Hepatocyte (in vitro differentiated cells): ENCODE measurements at regions not wholly inside any gene's neighbourhood (a gene's known extent, or its start where the extent isn't known, plus 50 kb on each side); places are given as distances from the start of the nearest gene placed in this dataset.

Experiments used
- DNase-seq: peaks from one replicate; pipeline ENCODE4 v3.0.0-alpha.2; 2016; ENCODE audit warnings: low spot score
- H2AFZ ChIP-seq: fragments of 200-600 bp; sonication (generic); 2 replicates; pipeline ENCODE4 v1.6.0; 2016; ENCODE audit warnings: antibody characterized with exemption, mild to moderate bottlenecking
- H3K27ac ChIP-seq: fragments of 200-600 bp; sonication (generic); 2 replicates; pipeline ENCODE4 v1.5.1; 2016; ENCODE audit warnings: mild to moderate bottlenecking
- H3K27me3 ChIP-seq: fragments of 200-600 bp; sonication (generic); 2 replicates; pipeline ENCODE4 v1.6.1; 2016
- H3K36me3 ChIP-seq: fragments of 200-600 bp; sonication (generic); replicated peaks from 2 replicates; pipeline ENCODE4 v1.5.1; 2016; ENCODE audit warnings: low read depth; ENCODE audit not compliant: insufficient read depth
- H3K4me1 ChIP-seq: fragments of 200-600 bp; sonication (generic); 2 replicates; pipeline ENCODE4 v1.5.1; 2016; ENCODE audit warnings: mild to moderate bottlenecking, moderate library complexity; ENCODE audit not compliant: insufficient read depth
- H3K4me2 ChIP-seq: fragments of 200-600 bp; sonication (generic); 2 replicates; pipeline ENCODE4 v1.6.0; 2016
- H3K4me3 ChIP-seq: fragments of 200-600 bp; sonication (generic); 2 replicates; pipeline ENCODE4 v1.5.1; 2016; ENCODE audit warnings: mild to moderate bottlenecking
- H3K79me2 ChIP-seq: fragments of 200-600 bp; sonication (generic); 2 replicates; pipeline ENCODE4 v1.6.0; 2017; ENCODE audit warnings: mild to moderate bottlenecking
- H3K9me2 ChIP-seq: fragments of 200-600 bp; sonication (generic); replicated peaks from 2 replicates; pipeline ENCODE4 v1.6.0; 2017; ENCODE audit warnings: mild to moderate bottlenecking; ENCODE audit not compliant: insufficient read depth
- H3K9me3 ChIP-seq: fragments of 200-600 bp; sonication (generic); 2 replicates; pipeline ENCODE4 v1.5.1; 2016; ENCODE audit warnings: low read depth, mild to moderate bottlenecking
- H4K20me1 ChIP-seq: fragments of 200-600 bp; sonication (generic); 2 replicates; pipeline ENCODE4 v1.6.0; 2016; ENCODE audit warnings: mild to moderate bottlenecking; ENCODE audit not compliant: insufficient read depth, poor library complexity, severe bottlenecking
- CTCF ChIP-seq: fragments of 200-600 bp; sonication (generic); IDR thresholded peaks from 2 replicates; pipeline ENCODE4 v1.5.1; 2016; ENCODE audit warnings: antibody characterized with exemption, mild to moderate bottlenecking; ENCODE audit not compliant: poor library complexity
- EZH2 ChIP-seq: fragments of 200-600 bp; sonication (generic); IDR thresholded peaks from 2 replicates; pipeline ENCODE4 v1.6.1; 2016; ENCODE audit warnings: antibody characterized with exemption, mild to moderate bottlenecking, borderline replicate concordance
- EZH2phosphoT487 ChIP-seq: fragments of 200-600 bp; sonication (generic); IDR thresholded peaks from one replicate; pipeline ENCODE4 v1.6.1; 2018; ENCODE audit warnings: antibody characterized with exemption, mild to moderate bottlenecking, low read depth, moderate library complexity; ENCODE audit not compliant: unreplicated experiment, severe bottlenecking
- WGBS: methylation state at CpG from one replicate; pipeline ENCODE4 v1.1.6; 2016; ENCODE audit warnings: low lambda C conversion rate; ENCODE audit errors: missing lambda C conversion rate; 5-methylcytosine and 5-hydroxymethylcytosine counted together

GRCh38 chr11:104614117-104614680 lies 284.1 kb downstream of the CASP12 start:
- no peak overlapping the region for H3K4me2 ChIP-seq
- no peaks in the 10 kb centered on the region for H3K4me1 ChIP-seq
- H3K36me3 ChIP-seq = no peaks in the 10 kb centered on the region
- H4K20me1 ChIP-seq = no peaks in the 10 kb centered on the region
- no peak overlapping the region for H3K27ac ChIP-seq
- 94% methylated on average over 1 of the region's 1 CpG for WGBS
- no peaks in the 10 kb centered on the region for H3K9me3 ChIP-seq
- H3K4me3 ChIP-seq = no peak overlapping the region
- H2AFZ ChIP-seq = no peak overlapping the region
- TF ChIP-seq CTCF = no peak
- no peak for TF ChIP-seq EZH2
- TF ChIP-seq EZH2phosphoT487 = no peak
- no peaks in the 10 kb centered on the region for H3K27me3 ChIP-seq
- no peaks in the 10 kb centered on the region for H3K9me2 ChIP-seq
- DNase-seq = no peak
- no peaks in the 10 kb centered on the region for H3K79me2 ChIP-seq

- H3K79me2 ChIP-seq = no peaks in the 10 kb centered on the region
- H2AFZ ChIP-seq = no peak overlapping the region
- H3K9me3 ChIP-seq = no peaks in the 10 kb centered on the region
- TF ChIP-seq EZH2phosphoT487 (no peak), CTCF (no peak), EZH2 (no peak)
- WGBS = 88% methylated on average over 3 of the region's 3 CpGs
- no peaks in the 10 kb centered on the region for H4K20me1 ChIP-seq
- no peaks in the 10 kb centered on the region for H3K4me1 ChIP-seq
- no peak for DNase-seq
- no peaks in the 10 kb centered on the region for H3K27me3 ChIP-seq
- H3K4me3 ChIP-seq = no peak overlapping the region
- no peaks in the 10 kb centered on the region for H3K36me3 ChIP-seq
- no peak overlapping the region for H3K27ac ChIP-seq
- no peak overlapping the region for H3K4me2 ChIP-seq
- H3K9me2 ChIP-seq = no peaks in the 10 kb centered on the region
Observed at GRCh38 chr11:104610635-104611034, 287.6 kb downstream of the CASP12 start.

GRCh38 chr11:104609311-104610085 lies 288.8 kb downstream of the CASP12 start:
- no peaks in the 10 kb centered on the region for H3K9me2 ChIP-seq
- H3K27me3 ChIP-seq = no peaks in the 10 kb centered on the region
- no peak overlapping the region for H3K4me3 ChIP-seq
- WGBS = 86% methylated on average over 2 of the region's 2 CpGs
- H2AFZ ChIP-seq = peak overlapping the region; percentile 13
- no peak overlapping the region for H3K4me2 ChIP-seq
- no peaks in the 10 kb centered on the region for H3K36me3 ChIP-seq
- H3K79me2 ChIP-seq = no peaks in the 10 kb centered on the region
- no peaks in the 10 kb centered on the region for H3K4me1 ChIP-seq
- peak; percentile 68 for DNase-seq
- TF ChIP-seq EZH2phosphoT487 = no peak
- peak; percentile 69 for TF ChIP-seq CTCF
- H4K20me1 ChIP-seq = no peaks in the 10 kb centered on the region
- no peaks in the 10 kb centered on the region for H3K9me3 ChIP-seq
- H3K27ac ChIP-seq = no peak overlapping the region
